ENCODE measurements at regions not wholly inside any gene's neighbourhood (a gene's known extent, or its start where the extent isn't known, plus 50 kb on each side); places are given as distances from the start of the nearest gene placed in this dataset.

DNA sequence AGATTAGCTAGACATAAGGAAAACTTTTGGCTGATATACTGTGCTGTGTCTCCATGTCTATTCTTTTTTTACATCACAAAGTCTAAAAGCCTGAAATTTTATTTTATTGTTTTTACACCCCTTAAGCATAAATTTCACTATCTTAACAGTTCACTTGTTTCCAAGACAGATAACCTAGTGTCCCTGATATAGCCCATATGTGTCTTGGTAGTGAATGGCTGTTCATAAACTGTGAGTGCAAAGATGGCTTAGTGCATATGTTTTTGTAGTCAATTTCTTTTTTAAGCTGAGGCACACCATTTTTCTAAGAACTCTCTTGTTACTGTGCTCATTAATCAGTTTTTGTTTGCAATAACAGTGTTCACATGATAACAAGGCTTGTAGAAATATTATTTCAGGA, 381.1 kb downstream of the OXSM start (continued):
- TF ChIP-seq ZHX2 (IDR thresholded peaks at IDR 0.05; ENCODE audit: low read depth) (no peak), ZHX2 (CRISPR knock-in tag; IDR thresholded peaks at IDR 0.05; ENCODE audit: borderline replicate concordance) (no peak), SMC3 (IDR thresholded peaks at IDR 0.05; ENCODE audit: low read length) (no peak)
- TF ChIP-seq, protein P1, sequence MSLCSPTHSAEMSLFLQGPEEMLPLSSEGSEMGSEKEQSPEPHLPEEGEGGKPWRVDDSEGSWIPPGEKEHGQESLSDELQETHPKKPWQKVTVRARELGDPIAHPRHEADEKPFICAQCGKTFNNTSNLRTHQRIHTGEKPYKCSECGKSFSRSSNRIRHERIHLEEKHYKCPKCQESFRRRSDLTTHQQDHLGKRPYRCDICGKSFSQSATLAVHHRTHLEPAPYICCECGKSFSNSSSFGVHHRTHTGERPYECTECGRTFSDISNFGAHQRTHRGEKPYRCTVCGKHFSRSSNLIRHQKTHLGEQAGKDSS (CRISPR knock-in tag; IDR thresholded peaks at IDR 0.05; ENCODE audit: borderline replicate concordance, low read depth) = no peak
- TF ChIP-seq, protein P2, sequence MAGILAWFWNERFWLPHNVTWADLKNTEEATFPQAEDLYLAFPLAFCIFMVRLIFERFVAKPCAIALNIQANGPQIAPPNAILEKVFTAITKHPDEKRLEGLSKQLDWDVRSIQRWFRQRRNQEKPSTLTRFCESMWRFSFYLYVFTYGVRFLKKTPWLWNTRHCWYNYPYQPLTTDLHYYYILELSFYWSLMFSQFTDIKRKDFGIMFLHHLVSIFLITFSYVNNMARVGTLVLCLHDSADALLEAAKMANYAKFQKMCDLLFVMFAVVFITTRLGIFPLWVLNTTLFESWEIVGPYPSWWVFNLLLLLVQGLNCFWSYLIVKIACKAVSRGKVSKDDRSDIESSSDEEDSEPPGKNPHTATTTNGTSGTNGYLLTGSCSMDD (CRISPR knock-in tag; IDR thresholded peaks at IDR 0.05) = no peak
- TF ChIP-seq, protein P3, sequence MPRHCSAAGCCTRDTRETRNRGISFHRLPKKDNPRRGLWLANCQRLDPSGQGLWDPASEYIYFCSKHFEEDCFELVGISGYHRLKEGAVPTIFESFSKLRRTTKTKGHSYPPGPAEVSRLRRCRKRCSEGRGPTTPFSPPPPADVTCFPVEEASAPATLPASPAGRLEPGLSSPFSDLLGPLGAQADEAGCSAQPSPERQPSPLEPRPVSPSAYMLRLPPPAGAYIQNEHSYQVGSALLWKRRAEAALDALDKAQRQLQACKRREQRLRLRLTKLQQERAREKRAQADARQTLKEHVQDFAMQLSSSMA (CRISPR knock-in tag; IDR thresholded peaks at IDR 0.05) = no peak

Measured in HepG2 (cell line).